H9 (cell line): ENCODE measurements at regions not wholly inside any gene's neighbourhood (a gene's known extent, or its start where the extent isn't known, plus 50 kb on each side); places are given as distances from the start of the nearest gene placed in this dataset.

Experiments used
- DNase-seq: peaks from one replicate; pipeline ENCODE4 v3.0.0-alpha.2; 2017
- H2AFZ ChIP-seq: one replicate; pipeline ENCODE4 v1.6.1; 2013; ENCODE audit warnings: mild to moderate bottlenecking, low read length, control low read depth, moderate library complexity
- H2AK5ac ChIP-seq: 2 replicates; pipeline ENCODE4 v1.6.1; 2013; ENCODE audit warnings: low read length, control low read depth, mixed read lengths; ENCODE audit not compliant: insufficient read length
- H2BK120ac ChIP-seq: one replicate; pipeline ENCODE4 v1.6.1; 2013; ENCODE audit warnings: low read depth, mild to moderate bottlenecking, low read length, control low read depth, inconsistent platforms; ENCODE audit not compliant: poor library complexity, severe bottlenecking
- H2BK12ac ChIP-seq: 2 replicates; pipeline ENCODE4 v1.6.1; 2013; ENCODE audit warnings: low read length, control low read depth, mixed read lengths, low read depth; ENCODE audit not compliant: insufficient read length
- H2BK15ac ChIP-seq: 2 replicates; pipeline ENCODE4 v1.6.1; 2013; ENCODE audit warnings: low read depth, low read length, control low read depth
- H2BK20ac ChIP-seq: one replicate; pipeline ENCODE4 v1.6.1; 2013; ENCODE audit warnings: low read depth, mild to moderate bottlenecking, low read length, control low read depth, inconsistent platforms; ENCODE audit not compliant: poor library complexity, severe bottlenecking
- H2BK5ac ChIP-seq: 2 replicates; pipeline ENCODE4 v1.6.1; 2013; ENCODE audit warnings: low read length, control low read depth, mixed read lengths; ENCODE audit not compliant: insufficient read length
- H3K14ac ChIP-seq: 2 replicates; pipeline ENCODE4 v1.6.1; 2013; ENCODE audit warnings: low read length, control low read depth; ENCODE audit not compliant: insufficient read depth
- H3K18ac ChIP-seq: 2 replicates; pipeline ENCODE4 v1.6.1; 2013; ENCODE audit warnings: low read depth, mild to moderate bottlenecking, mixed read lengths, low read length, control low read depth; ENCODE audit not compliant: insufficient read length
- H3K23ac ChIP-seq: 2 replicates; pipeline ENCODE4 v1.6.1; 2013; ENCODE audit warnings: low read length, control low read depth, mixed read lengths, low read depth; ENCODE audit not compliant: insufficient read length
- H3K23me2 ChIP-seq: 2 replicates; pipeline ENCODE4 v1.6.1; 2013; ENCODE audit warnings: low read depth, mild to moderate bottlenecking, mixed read lengths, low read length, control low read depth; ENCODE audit not compliant: insufficient read length, poor library complexity, severe bottlenecking
- H3K27ac ChIP-seq: 2 replicates; pipeline ENCODE4 v1.5.1; 2013; ENCODE audit warnings: low read length, control low read depth, mixed read lengths, low read depth; ENCODE audit not compliant: insufficient read length
- H3K27me3 ChIP-seq: 2 replicates; pipeline ENCODE4 v1.6.1; 2013; ENCODE audit warnings: low read length, control low read depth, inconsistent platforms; ENCODE audit not compliant: insufficient read depth
- H3K4ac ChIP-seq: 2 replicates; pipeline ENCODE4 v1.6.1; 2013; ENCODE audit warnings: low read depth, mild to moderate bottlenecking, control low read depth, inconsistent platforms, low read length, moderate library complexity
- H3K4me1 ChIP-seq: 2 replicates; pipeline ENCODE4 v1.6.1; 2013; ENCODE audit warnings: low read length, control low read depth, inconsistent platforms; ENCODE audit not compliant: insufficient read depth
- H3K4me2 ChIP-seq: 2 replicates; pipeline ENCODE4 v1.6.1; 2013; ENCODE audit warnings: low read length, control low read depth, mixed read lengths; ENCODE audit not compliant: insufficient read length, insufficient read depth
- H3K56ac ChIP-seq: 2 replicates; pipeline ENCODE4 v1.6.1; 2013; ENCODE audit warnings: low read depth, mild to moderate bottlenecking, mixed read lengths, low read length, control low read depth; ENCODE audit not compliant: insufficient read length
- H3K79me1 ChIP-seq: 2 replicates; pipeline ENCODE4 v1.6.1; 2013; ENCODE audit warnings: low read depth, mild to moderate bottlenecking, moderate library complexity, low read length, control low read depth, inconsistent platforms; ENCODE audit not compliant: insufficient read depth, poor library complexity, severe bottlenecking
- H3K79me2 ChIP-seq: 2 replicates; pipeline ENCODE4 v1.6.1; 2013; ENCODE audit warnings: low read length, control low read depth, inconsistent platforms; ENCODE audit not compliant: insufficient read depth
- H3K9ac ChIP-seq: 2 replicates; pipeline ENCODE4 v1.6.1; 2013; ENCODE audit warnings: low read length, control low read depth, mixed read lengths; ENCODE audit not compliant: insufficient read length; ENCODE audit errors: extremely low read depth
- H3K9me3 ChIP-seq: one replicate; pipeline ENCODE4 v1.6.1; 2013; ENCODE audit warnings: low read depth, low read length, inconsistent platforms; ENCODE audit not compliant: control insufficient read depth
- H3T11ph ChIP-seq: one replicate; pipeline ENCODE4 v1.6.1; 2013; ENCODE audit warnings: mild to moderate bottlenecking, low read length, control low read depth, inconsistent platforms
- H4K20me1 ChIP-seq: one replicate; pipeline ENCODE4 v1.6.1; 2013; ENCODE audit not compliant: control insufficient read depth, insufficient read length, insufficient read depth
- H4K5ac ChIP-seq: 2 replicates; pipeline ENCODE4 v1.6.1; 2013; ENCODE audit warnings: low read depth, mild to moderate bottlenecking, mixed read lengths, low read length, control low read depth; ENCODE audit not compliant: insufficient read length
- H4K8ac ChIP-seq: replicated peaks from 2 replicates; pipeline ENCODE4 v1.6.1; 2013; ENCODE audit warnings: low read length, control low read depth, mixed read lengths, low read depth; ENCODE audit not compliant: insufficient read length
- H4K91ac ChIP-seq: 2 replicates; pipeline ENCODE4 v1.6.1; 2013; ENCODE audit warnings: low read depth, mild to moderate bottlenecking, moderate library complexity, mixed read lengths, low read length, control low read depth; ENCODE audit not compliant: insufficient read length
- H3K27ac Mint-ChIP-seq, 3 experiments: 2 replicates in 2 of 3; 3 replicates in 1 of 3; pipeline ENCODE4 v1.8.0; 2020 to 2021; ENCODE audit warnings: mixed read lengths in 3 of 3, mild to moderate bottlenecking in 1 of 3, moderate library complexity in 1 of 3
- H3K27me3 Mint-ChIP-seq: 2 replicates; pipeline ENCODE4 v1.8.0; 2021; ENCODE audit warnings: low read depth, mild to moderate bottlenecking, moderate library complexity, mixed read lengths
- H3K36me3 Mint-ChIP-seq, 3 experiments: 2 replicates in 2 of 3; 3 replicates in 1 of 3; pipeline ENCODE4 v1.8.0; 2020 to 2021; ENCODE audit warnings: low read depth in 3 of 3, mixed read lengths in 3 of 3; ENCODE audit not compliant: insufficient read depth in 1 of 3
- H3K4me1 Mint-ChIP-seq, 2 experiments: 2 replicates each; pipeline ENCODE4 v1.8.0; 2020; ENCODE audit warnings: mixed read lengths in 2 of 2
- H3K4me3 Mint-ChIP-seq, 2 experiments: 2 replicates in 1 of 2; 3 replicates in 1 of 2; pipeline ENCODE4 v1.8.0; 2020 to 2021; ENCODE audit warnings: mild to moderate bottlenecking in 2 of 2, mixed read lengths in 2 of 2, moderate library complexity in 1 of 2
- H3K9me3 Mint-ChIP-seq, 2 experiments: 2 replicates in 1 of 2; 3 replicates in 1 of 2; pipeline ENCODE4 v1.8.0; 2020; ENCODE audit warnings: mild to moderate bottlenecking in 2 of 2, mixed read lengths in 2 of 2, moderate library complexity in 1 of 2
- CTCF ChIP-seq: fragments of 200-600 bp; sonication (generic); conservative IDR thresholded peaks from 3 replicates; pipeline ENCODE4 v1.8.0; 2021; ENCODE audit warnings: antibody characterized with exemption, mild to moderate bottlenecking
- WGBS: extraction: QIAGEN DNeasy Blood & Tissue Kit; methylation state at CpG from one replicate; pipeline ENCODE4 v1.1.7; 2013; ENCODE audit warnings: missing lambda C conversion rate, low lambda C conversion rate, mixed read lengths; ENCODE audit not compliant: insufficient read length; ENCODE audit errors: extremely low coverage; 5-methylcytosine and 5-hydroxymethylcytosine counted together

GRCh38 chr11:41978945-41979344 lies 519.5 kb upstream of the LRRC4C start:
- Histone ChIP-seq H3K14ac (no peak overlapping the region), H3K4me2 (no peak overlapping the region), H2BK15ac (no peak overlapping the region), H2AK5ac (no peak overlapping the region), H2BK20ac (no peak overlapping the region), H4K20me1 (no peaks in the 10 kb centered on the region), H3K9ac (no peak overlapping the region), H3K79me1 (no peaks in the 10 kb centered on the region), H4K8ac (no peak overlapping the region), H3K79me2 (no peaks in the 10 kb centered on the region), H2BK120ac (no peak overlapping the region), H3K18ac (no peak overlapping the region), H3K23ac (no peak overlapping the region), H4K5ac (no peak overlapping the region), H2BK5ac (no peak overlapping the region), H3K56ac (no peak overlapping the region), H3K4me1 (peaks cover 3% of the 10 kb centered on the region; the same call in 1 of the 2 replicates), H3K4ac (no peak overlapping the region), H3K27me3 (no peaks in the 10 kb centered on the region), H2BK12ac (no peak overlapping the region), H4K91ac (no peak overlapping the region), H3T11ph (no peak overlapping the region), H3K23me2 (no peaks in the 10 kb centered on the region), H3K9me3 (no peaks in the 10 kb centered on the region), H2AFZ (no peak overlapping the region), H3K27ac (no peak overlapping the region)
- no peaks in the 10 kb centered on the region for H3K27me3 Mint-ChIP-seq
- no peaks in the 10 kb centered on the region; a peak in 1 of 4 replicates for H3K4me1 Mint-ChIP-seq
- WGBS = no CpG with 5 or more reads among the region's 2 CpGs
- no peaks in the 10 kb centered on the region for H3K36me3 Mint-ChIP-seq
- DNase-seq = no peak
- H3K9me3 Mint-ChIP-seq = peaks cover 0 to 5% of the 10 kb centered on the region in 2 experiments; a peak in 1 of 5 replicates
- no peak overlapping the region for H3K27ac Mint-ChIP-seq
- no peak overlapping the region for H3K4me3 Mint-ChIP-seq
- TF ChIP-seq CTCF = no peak
